VCaP (cell line): ENCODE measurements at regions not wholly inside any gene's neighbourhood (a gene's known extent, or its start where the extent isn't known, plus 50 kb on each side); places are given as distances from the start of the nearest gene placed in this dataset.

ENCODE experiments used
- H3K27ac ChIP-seq: fragments of 450-650 bp; 2 replicates; pipeline ENCODE4 v1.5.1; 2017
- TF ChIP-seq, protein P1 (sequence below): fragments of 450-650 bp; conservative IDR thresholded peaks from 2 replicates; pipeline ENCODE4 v1.5.1; 2017; ENCODE audit warnings: mild to moderate bottlenecking, moderate library complexity

DNA sequence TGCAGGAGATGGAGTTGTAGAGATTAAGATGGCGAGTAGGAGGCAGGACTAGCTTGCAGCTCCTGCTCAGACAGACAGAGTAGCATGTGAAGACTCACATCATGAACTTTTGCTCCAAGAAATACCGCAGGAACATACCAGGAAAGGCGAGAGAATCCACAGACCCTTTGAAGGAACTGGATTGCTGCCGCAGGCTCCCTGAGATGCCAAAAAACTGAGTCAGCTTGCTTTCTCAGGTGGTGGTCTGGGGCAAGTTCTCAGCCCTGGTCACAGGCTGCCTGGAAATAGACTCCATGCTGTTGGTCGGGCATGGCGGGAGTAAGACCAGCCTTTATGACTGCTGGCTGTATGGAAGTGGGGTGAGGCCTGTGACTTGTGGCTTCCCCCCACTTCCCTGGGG, 163.6 kb upstream of the NAV3 start:
- TF ChIP-seq, protein P1, sequence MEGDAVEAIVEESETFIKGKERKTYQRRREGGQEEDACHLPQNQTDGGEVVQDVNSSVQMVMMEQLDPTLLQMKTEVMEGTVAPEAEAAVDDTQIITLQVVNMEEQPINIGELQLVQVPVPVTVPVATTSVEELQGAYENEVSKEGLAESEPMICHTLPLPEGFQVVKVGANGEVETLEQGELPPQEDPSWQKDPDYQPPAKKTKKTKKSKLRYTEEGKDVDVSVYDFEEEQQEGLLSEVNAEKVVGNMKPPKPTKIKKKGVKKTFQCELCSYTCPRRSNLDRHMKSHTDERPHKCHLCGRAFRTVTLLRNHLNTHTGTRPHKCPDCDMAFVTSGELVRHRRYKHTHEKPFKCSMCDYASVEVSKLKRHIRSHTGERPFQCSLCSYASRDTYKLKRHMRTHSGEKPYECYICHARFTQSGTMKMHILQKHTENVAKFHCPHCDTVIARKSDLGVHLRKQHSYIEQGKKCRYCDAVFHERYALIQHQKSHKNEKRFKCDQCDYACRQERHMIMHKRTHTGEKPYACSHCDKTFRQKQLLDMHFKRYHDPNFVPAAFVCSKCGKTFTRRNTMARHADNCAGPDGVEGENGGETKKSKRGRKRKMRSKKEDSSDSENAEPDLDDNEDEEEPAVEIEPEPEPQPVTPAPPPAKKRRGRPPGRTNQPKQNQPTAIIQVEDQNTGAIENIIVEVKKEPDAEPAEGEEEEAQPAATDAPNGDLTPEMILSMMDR = no peak
- no peak overlapping the region for H3K27ac ChIP-seq

GRCh38 chr12:77648716-77649115, 182.0 kb upstream of the NAV3 start:
- TF ChIP-seq, protein P1 = no peak
- H3K27ac ChIP-seq = no peak overlapping the region

DNA sequence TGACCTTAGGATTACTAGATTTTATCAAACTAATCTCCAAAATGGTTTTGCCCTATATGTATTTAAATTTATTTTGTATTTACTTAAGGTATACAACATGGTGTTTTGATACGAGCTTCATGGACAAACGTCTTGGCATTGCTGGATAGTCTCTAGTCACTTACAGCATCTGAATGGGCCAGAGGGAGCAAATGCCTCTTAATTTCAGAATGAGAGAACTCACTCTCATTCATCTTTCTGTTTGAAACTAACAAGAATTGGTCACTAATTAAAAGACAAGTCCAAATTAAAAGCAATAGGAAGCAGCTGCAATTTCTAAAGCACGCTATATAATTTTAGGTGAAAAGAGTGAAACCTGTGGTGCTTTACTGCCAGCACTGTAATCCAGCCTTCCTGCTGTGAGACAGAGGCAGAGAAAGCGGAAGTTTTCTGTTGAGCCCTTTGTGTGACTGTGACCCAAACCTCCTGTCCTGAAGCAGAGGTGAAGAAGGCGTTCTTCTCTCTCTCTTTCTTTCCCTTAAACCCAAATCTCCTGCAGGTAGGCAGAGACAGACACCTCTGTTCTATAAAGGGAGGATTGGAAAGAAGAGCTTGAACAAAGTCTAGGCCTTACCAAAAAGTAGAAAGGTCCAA, 184.6 kb upstream of the NAV3 start:
- no peak overlapping the region for H3K27ac ChIP-seq
- TF ChIP-seq, protein P1 = no peak

GRCh38 chr12:77644915-77645605, 185.6 kb upstream of the NAV3 start:
- H3K27ac ChIP-seq = no peak overlapping the region
- TF ChIP-seq, protein P1 = no peak

GRCh38 chr12:77642246-77642645, 188.4 kb upstream of the NAV3 start:
- TF ChIP-seq, protein P1 = no peak
- no peak overlapping the region for H3K27ac ChIP-seq

DNA sequence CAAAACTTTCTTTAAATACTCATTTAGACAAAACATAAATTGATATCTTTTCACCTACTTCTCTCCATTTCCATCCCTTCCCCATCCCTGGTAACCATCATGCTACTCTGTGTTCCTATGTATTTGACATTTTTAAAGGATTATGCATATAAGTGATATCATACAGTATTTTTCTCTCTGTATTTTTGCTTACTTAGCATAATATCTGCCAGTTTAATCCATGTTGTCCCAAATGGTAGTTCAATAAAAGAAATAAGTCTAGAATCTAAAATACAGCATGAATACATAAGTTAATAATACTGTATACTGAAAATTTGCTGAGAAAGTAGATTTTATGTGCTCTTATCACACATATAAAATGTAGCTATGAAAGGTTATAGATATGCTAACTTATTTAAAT, 190.3 kb upstream of the NAV3 start:
- TF ChIP-seq, protein P1 = no peak

GRCh38 chr12:77630790-77631445, 199.8 kb upstream of the NAV3 start:
- TF ChIP-seq, protein P1 = no peak
- H3K27ac ChIP-seq = no peak overlapping the region

More for the DNA sequence above, 190.3 kb upstream of the NAV3 start:
- H3K27ac ChIP-seq = no peak overlapping the region
